KBM-7 (cell line): ENCODE measurements at regions not wholly inside any gene's neighbourhood (a gene's known extent, or its start where the extent isn't known, plus 50 kb on each side); places are given as distances from the start of the nearest gene placed in this dataset.

Experiments
- DNase-seq: peaks from one replicate; pipeline ENCODE4 v3.0.0-alpha.2; 2015
- in situ Hi-C: fragments of 300-500 bp; cut with MboI; formaldehyde crosslinking; loops from 2 replicates; pipeline ENCODE4 v1.14.3; 2020; ENCODE audit warnings: low sequenced_read_pairs, low pct_unique_long_range_greater_than_20kb, mixed read lengths

- in situ Hi-C loops: no loop called here
- DNase-seq: no peak
Measured at GRCh38 chr7:33724201-33724600, 181.1 kb upstream of the BMPER start.

GRCh38 chr7:33725111-33726025, 180.0 kb upstream of the BMPER start:
- in situ Hi-C loops: no loop called here
- no peak for DNase-seq

GRCh38 chr7:33726582-33726981, 178.8 kb upstream of the BMPER start:
- in situ Hi-C loops: no loop called here

GRCh38 chr7:33727315-33727714, 178.0 kb upstream of the BMPER start:
- in situ Hi-C loops: no loop called here
- no peak for DNase-seq

More at GRCh38 chr7:33726582-33726981, 178.8 kb upstream of the BMPER start:
- no peak for DNase-seq

GRCh38 chr7:33728873-33729551, 176.3 kb upstream of the BMPER start:
- DNase-seq: no peak
- in situ Hi-C loops: no loop called here

GRCh38 chr7:33729726-33730125, 175.6 kb upstream of the BMPER start:
- in situ Hi-C loops: no loop called here
- no peak for DNase-seq

- in situ Hi-C loops: no loop called here
- no peak for DNase-seq
Measured at GRCh38 chr7:33730958-33731357, 174.4 kb upstream of the BMPER start.

GRCh38 chr7:33731912-33732311, 173.4 kb upstream of the BMPER start:
- in situ Hi-C loops: no loop called here
- DNase-seq: no peak

GRCh38 chr7:33732462-33732861, 172.9 kb upstream of the BMPER start:
- no peak for DNase-seq
- in situ Hi-C loops: no loop called here

- in situ Hi-C loops: no loop called here
- DNase-seq: no peak
Measured at GRCh38 chr7:33733870-33734650, 171.3 kb upstream of the BMPER start.

GRCh38 chr7:33735403-33735802, 169.9 kb upstream of the BMPER start:
- in situ Hi-C loops: no loop called here
- DNase-seq: no peak

- DNase-seq: no peak
- in situ Hi-C loops: no loop called here
Measured at GRCh38 chr7:33736521-33737221, 168.7 kb upstream of the BMPER start.

GRCh38 chr7:33738260-33738935, 166.9 kb upstream of the BMPER start:
- no peak for DNase-seq
- in situ Hi-C loops: no loop called here

- no peak for DNase-seq
- in situ Hi-C loops: no loop called here
Measured at GRCh38 chr7:33739286-33739685, 166.1 kb upstream of the BMPER start.

GRCh38 chr7:33742521-33742920, 162.8 kb upstream of the BMPER start:
- no peak for DNase-seq
- in situ Hi-C loops: no loop called here

- no peak for DNase-seq
- in situ Hi-C loops: no loop called here
Measured at GRCh38 chr7:33742999-33743587, 162.2 kb upstream of the BMPER start.

- in situ Hi-C loops: no loop called here
- no peak for DNase-seq
Measured at GRCh38 chr7:33743594-33743993, 161.7 kb upstream of the BMPER start.

- in situ Hi-C loops: no loop called here
- DNase-seq: peak; percentile 36
Measured at GRCh38 chr7:33744293-33745075, 160.9 kb upstream of the BMPER start.
